ENCODE measurements at regions not wholly inside any gene's neighbourhood (a gene's known extent, or its start where the extent isn't known, plus 50 kb on each side); places are given as distances from the start of the nearest gene placed in this dataset.

DNA sequence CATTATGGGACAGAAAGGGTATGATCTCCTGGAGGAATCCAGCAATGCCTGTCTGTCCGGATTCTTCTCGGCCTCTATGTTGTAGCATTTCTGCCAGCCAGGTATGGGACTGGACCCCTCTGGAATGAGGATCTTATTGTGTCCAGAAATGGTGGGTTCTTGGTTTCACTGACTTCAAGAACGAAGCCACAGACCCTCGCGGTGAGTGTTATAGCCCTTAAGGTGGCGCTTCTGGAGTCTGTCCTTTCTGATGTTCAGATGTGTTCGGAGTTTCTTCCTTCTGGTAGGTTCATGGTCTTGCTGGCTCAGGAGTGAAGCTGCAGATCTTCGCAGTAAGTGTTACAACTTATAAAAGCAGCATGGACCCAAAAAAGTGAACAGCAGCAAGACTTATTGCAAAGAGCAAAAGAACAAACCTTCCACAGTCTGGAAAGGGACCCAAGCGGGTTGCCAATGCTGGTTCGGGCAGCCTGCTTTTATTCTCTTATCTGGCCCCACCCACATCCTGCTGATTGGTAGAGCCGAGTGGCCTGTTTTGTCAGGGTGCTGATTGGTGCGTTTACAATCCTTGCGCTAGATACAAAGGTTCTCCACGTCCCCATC is 62.3 kb upstream of the IER3 start:
- no peak for DNase-seq

DNA sequence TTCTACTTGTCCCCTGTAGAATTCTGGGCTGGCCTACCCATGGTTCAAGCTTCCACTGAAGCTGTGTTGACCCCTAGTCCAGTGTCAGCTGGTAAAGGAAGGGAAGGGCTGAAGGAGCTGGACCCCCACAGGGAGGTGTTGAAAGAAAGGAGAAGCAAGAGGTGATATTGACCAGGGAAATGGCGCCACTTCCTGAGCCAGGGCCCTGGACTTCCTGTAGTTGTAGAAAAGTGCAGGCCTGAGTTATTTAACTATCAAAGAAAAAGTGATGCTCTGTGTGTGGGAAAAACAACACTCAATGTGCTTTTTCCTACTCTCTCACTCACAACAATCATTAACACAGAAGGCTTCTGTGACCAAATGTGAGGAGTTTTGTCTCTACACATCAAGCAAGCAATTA is 60.0 kb upstream of the IER3 start:
- DNase-seq: no peak

DNA sequence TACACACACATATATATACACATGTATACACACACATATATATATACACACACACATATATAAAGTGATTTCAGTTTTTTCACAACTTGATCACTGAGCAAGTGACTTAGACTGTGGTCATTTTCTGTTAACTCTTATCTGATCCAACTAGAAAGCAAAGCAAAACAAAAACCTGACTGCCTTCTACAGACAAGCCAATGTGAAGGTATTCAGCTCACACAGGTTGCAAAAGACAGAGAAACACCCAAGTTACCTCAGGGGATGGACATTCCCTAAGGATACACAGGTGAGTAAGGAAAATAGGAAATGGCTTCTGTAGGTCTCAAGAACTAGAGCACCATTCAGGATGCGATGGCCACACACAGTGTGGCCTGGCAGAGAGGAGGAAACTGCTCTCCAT is 58.4 kb upstream of the IER3 start:
- DNase-seq: no peak

DNA sequence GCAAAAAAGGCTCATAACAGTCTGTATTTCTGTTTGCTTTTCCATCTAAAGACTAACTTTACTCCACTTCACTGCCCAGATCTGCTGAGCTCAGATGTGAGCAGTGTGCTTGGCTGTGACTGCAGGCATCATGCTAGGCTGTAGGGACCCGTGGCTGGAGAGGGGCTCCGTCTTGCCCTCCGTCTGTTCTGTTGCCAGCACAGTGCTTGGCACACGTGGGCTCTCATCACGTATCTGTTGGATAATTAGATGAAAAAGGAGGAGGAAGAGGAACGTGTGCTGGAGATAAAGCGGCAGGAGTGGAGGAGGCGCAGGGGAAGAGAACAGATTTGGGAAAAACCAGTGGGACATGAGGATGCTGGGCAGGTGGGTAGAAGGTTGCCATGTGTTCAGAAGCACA is 57.6 kb upstream of the IER3 start:
- no peak for DNase-seq

DNA sequence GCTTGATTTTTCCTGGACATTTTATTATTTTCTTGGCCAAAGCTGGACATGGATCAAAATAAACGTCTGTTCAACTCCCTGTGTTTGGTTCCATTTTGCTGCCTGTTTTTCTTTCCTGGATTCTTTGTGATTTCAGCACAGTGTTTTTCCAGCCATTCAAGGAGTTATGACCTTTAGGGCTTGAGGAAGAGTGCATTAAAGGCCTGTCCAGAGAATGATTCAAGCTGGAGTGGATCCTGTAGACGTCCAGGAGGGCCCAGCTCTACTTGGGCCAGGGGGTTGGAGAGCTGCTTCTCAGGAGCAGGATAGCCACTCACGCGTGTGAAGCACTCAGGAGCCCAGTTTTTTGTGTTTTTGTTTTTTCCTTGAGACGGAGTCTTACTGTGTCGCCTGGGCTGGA is 56.5 kb upstream of the IER3 start:
- DNase-seq: no peak

DNA sequence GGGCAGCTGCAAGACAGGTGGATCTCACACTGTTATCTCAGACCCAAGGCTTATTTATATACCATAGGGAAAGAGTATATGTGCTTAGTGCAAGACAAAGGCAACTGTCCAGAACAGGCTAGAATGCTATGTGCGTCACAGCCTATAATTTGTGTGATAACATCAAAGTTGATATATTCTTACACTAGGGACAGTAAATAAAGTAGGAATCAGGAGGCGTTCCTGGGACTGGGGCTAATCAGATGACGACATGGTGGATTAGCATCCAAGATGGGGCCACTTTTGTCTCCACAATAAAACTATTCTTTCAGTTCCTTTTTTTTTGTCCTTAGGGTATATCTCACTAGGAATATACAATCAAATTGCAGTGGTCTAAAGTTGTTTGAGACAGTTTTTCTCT is 54.9 kb upstream of the IER3 start:
- DNase-seq: no peak

DNA sequence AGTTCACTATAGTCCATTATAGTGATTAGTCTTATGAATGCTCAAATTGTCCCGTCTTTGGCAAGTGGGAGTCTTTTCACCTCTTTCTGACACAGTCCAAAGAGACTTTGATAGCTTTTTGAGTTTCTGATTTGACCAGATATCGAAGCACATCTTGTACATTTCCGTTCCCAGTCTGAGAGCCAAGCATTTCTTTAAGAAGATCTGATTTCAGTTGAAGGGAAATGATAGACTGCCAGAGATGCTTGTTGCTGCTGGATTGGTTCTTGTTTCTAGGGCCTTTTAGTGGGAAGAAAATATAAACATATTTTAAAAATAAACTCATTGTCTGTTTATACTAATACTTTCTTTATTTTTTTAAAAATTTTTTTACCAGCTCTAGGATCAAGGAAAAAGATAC is 54.1 kb upstream of the IER3 start:
- no peak for DNase-seq

DNA sequence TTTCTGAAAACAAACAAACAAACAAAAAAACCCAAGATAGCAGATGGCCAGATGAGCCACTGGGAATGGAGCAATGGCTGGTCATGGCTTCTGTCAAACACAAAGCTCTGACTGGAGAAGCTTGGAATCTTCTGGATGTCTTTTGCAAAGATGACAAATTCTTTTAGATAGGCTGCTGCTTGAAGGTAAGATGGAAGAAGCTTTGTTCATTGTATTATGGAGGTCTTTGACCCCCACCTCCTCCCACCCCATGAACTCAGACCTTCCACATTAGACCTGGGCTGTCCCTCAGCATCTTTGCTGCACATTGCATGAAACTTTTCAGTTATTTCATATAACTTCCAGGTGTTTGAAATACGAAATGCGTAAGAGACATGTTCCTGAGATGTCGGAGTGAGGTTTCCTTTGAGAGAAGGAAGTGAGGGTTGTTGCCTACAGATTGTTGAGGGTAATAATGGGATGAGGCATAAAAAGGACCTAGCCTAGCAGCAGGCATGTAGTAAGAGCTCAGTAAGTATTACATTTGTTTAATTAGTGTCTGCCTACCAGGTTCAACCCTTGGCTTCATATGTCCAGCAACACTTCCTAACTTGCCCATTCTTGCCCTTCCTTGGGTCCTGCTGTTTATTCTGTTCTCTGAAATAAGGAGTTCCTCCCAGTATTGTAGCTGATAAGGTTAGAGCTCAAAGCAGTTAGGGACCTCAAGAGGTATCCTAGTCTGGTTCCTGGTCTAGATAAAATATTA is 51.4 kb upstream of the IER3 start:
- DNase-seq: no peak
